IMR-90 (cell line): ENCODE measurements at regions not wholly inside any gene's neighbourhood (a gene's known extent, or its start where the extent isn't known, plus 50 kb on each side); places are given as distances from the start of the nearest gene placed in this dataset.

Experiments
- ATAC-seq: fragments of 200-7000 bp; cut with Tn5 transposase; 2 replicates; pipeline ENCODE4 v1.9.1; 2020; ENCODE audit warnings: low read depth, mild to moderate bottlenecking, moderate library complexity
- BruUV-seq: library from RNA; stranded (reverse); fragments of 400-500 nt; replicated peaks from 2 replicates; lab custom pipeline; 2021; lab: Mats Ljungman, UMichigan
- CTCF ChIA-PET: fragments of 300-600 bp; formaldehyde crosslinking; extraction: SDS; loops from one replicate; lab custom pipeline; 2021; ENCODE audit warnings: antibody characterized with exemption; lab: Yijun Ruan, JAX
- POLR2A ChIA-PET: fragments of 300-600 bp; sonication (Branson Sonifier 250); formaldehyde crosslinking; loops from one replicate; lab custom pipeline; 2022; ENCODE audit warnings: antibody characterized with exemption; ENCODE audit not compliant: unreplicated experiment; lab: Charles Lee
- DNase-seq: peaks from one replicate; pipeline ENCODE4 v3.0.0; 2013
- H2AFZ ChIP-seq: replicated peaks from 2 replicates; pipeline ENCODE3; 2013; ENCODE audit warnings: low read length, mild to moderate bottlenecking; ENCODE audit not compliant: poor library complexity
- H2AK5ac ChIP-seq: 2 replicates; pipeline ENCODE4 v1.6.1; 2013; ENCODE audit warnings: low read depth, low read length, inconsistent platforms
- H2AK9ac ChIP-seq: replicated peaks from 2 replicates; pipeline ENCODE3; 2013; ENCODE audit warnings: mild to moderate bottlenecking, low read depth, low read length, moderate library complexity; ENCODE audit not compliant: poor library complexity
- H2BK120ac ChIP-seq: 2 replicates; pipeline ENCODE4 v1.6.1; 2013; ENCODE audit warnings: low read depth, low read length, inconsistent platforms
- H2BK15ac ChIP-seq: 3 replicates; pipeline ENCODE4 v1.6.1; 2013; ENCODE audit warnings: low read depth, low read length, inconsistent platforms
- H2BK20ac ChIP-seq: 2 replicates; pipeline ENCODE4 v1.6.1; 2013; ENCODE audit warnings: low read depth, mild to moderate bottlenecking, inconsistent platforms, low read length, moderate library complexity
- H2BK5ac ChIP-seq: 2 replicates; pipeline ENCODE4 v1.6.1; 2013; ENCODE audit warnings: mild to moderate bottlenecking, low read depth, low read length, inconsistent platforms; ENCODE audit not compliant: poor library complexity, severe bottlenecking
- H3K14ac ChIP-seq: replicated peaks from 2 replicates; pipeline ENCODE4 v1.6.1; 2013; ENCODE audit warnings: low read depth, low read length, inconsistent platforms
- H3K18ac ChIP-seq: 2 replicates; pipeline ENCODE4 v1.6.1; 2013; ENCODE audit warnings: low read depth, low read length, control low read depth
- H3K23ac ChIP-seq: 2 replicates; pipeline ENCODE4 v1.6.1; 2013; ENCODE audit warnings: low read depth, low read length, inconsistent platforms
- H3K27ac ChIP-seq: 2 replicates; pipeline ENCODE4 v1.5.1; 2013; ENCODE audit warnings: mild to moderate bottlenecking, control low read depth, low read length; ENCODE audit not compliant: insufficient read depth
- H3K27me3 ChIP-seq: 2 replicates; pipeline ENCODE4 v1.6.1; 2013; ENCODE audit warnings: low read length; ENCODE audit not compliant: control insufficient read depth, insufficient read depth
- H3K36me3 ChIP-seq: 2 replicates; pipeline ENCODE4 v1.6.1; 2013; ENCODE audit warnings: low read length, mixed read lengths; ENCODE audit not compliant: control insufficient read depth, insufficient read depth
- H3K4ac ChIP-seq: 2 replicates; pipeline ENCODE4 v1.6.1; 2013; ENCODE audit warnings: low read depth, low read length, inconsistent platforms
- H3K4me1 ChIP-seq: 2 replicates; pipeline ENCODE4 v1.6.1; 2013; ENCODE audit warnings: low read length, mixed read lengths; ENCODE audit not compliant: control insufficient read depth, insufficient read depth
- H3K4me2 ChIP-seq: 2 replicates; pipeline ENCODE4 v1.6.1; 2013; ENCODE audit warnings: low read depth, mild to moderate bottlenecking, control low read depth, low read length, moderate library complexity
- H3K4me3 ChIP-seq: 2 replicates; pipeline ENCODE4 v1.5.1; 2013; ENCODE audit warnings: low read depth, mild to moderate bottlenecking, control low read depth, low read length, moderate library complexity; ENCODE audit not compliant: insufficient read depth
- H3K56ac ChIP-seq: 2 replicates; pipeline ENCODE4 v1.6.1; 2013; ENCODE audit warnings: low read length, inconsistent platforms; ENCODE audit not compliant: insufficient read depth; ENCODE audit errors: extremely low read depth
- H3K79me1 ChIP-seq, 2 experiments: 2 replicates each; pipeline ENCODE4 v1.6.1; 2013; ENCODE audit warnings: low read length in 2 of 2, inconsistent platforms in 1 of 2, low read depth in 1 of 2
- H3K9ac ChIP-seq: 2 replicates; pipeline ENCODE4 v1.6.1; 2013; ENCODE audit warnings: low read depth, low read length, control low read depth
- H3K9me1 ChIP-seq: 2 replicates; pipeline ENCODE4 v1.6.1; 2013; ENCODE audit warnings: low read length, inconsistent platforms; ENCODE audit not compliant: insufficient read depth
- H3K9me3 ChIP-seq: 2 replicates; pipeline ENCODE4 v1.6.1; 2013; ENCODE audit warnings: low read length; ENCODE audit not compliant: control insufficient read depth, insufficient read depth
- H4K20me1 ChIP-seq: 2 replicates; pipeline ENCODE4 v1.6.1; 2013; ENCODE audit warnings: low read length, inconsistent platforms; ENCODE audit not compliant: insufficient read depth
- H4K5ac ChIP-seq: 2 replicates; pipeline ENCODE4 v1.6.1; 2013; ENCODE audit warnings: mild to moderate bottlenecking, low read depth, low read length, control low read depth
- H4K8ac ChIP-seq, 2 experiments: 2 replicates each; pipeline ENCODE4 v1.6.1; 2013; ENCODE audit warnings: low read depth in 2 of 2, low read length in 2 of 2, control low read depth in 1 of 2, inconsistent platforms in 1 of 2
- H4K91ac ChIP-seq: 2 replicates; pipeline ENCODE4 v1.6.1; 2013; ENCODE audit warnings: low read depth, low read length, inconsistent platforms; ENCODE audit not compliant: insufficient read depth
- BHLHE40 ChIP-seq: fragments of 150-350 bp; IDR thresholded peaks from 2 replicates; pipeline ENCODE4 v1.6.1; 2016; ENCODE audit warnings: mild to moderate bottlenecking, low read depth, low read length
- CEBPB ChIP-seq: IDR thresholded peaks from 2 replicates; pipeline ENCODE4 v1.6.1; 2012; ENCODE audit warnings: low read depth, low read length, improper control_type of control experiment
- CHD1 ChIP-seq: IDR thresholded peaks from 2 replicates; pipeline ENCODE4 v1.6.1; 2012; ENCODE audit warnings: low read depth, low read length, improper control_type of control experiment
- MXI1 ChIP-seq: IDR thresholded peaks from 2 replicates; pipeline ENCODE4 v1.6.1; 2012; ENCODE audit warnings: low read depth, mild to moderate bottlenecking, low read length, moderate library complexity, borderline replicate concordance
- NFE2L2 ChIP-seq: fragments of 150-350 bp; IDR thresholded peaks from 2 replicates; pipeline ENCODE4 v1.6.1; 2016; ENCODE audit warnings: low read depth, mild to moderate bottlenecking, low read length
- POLR2A ChIP-seq: IDR thresholded peaks from 2 replicates; pipeline ENCODE4 v1.6.1; 2012; ENCODE audit warnings: mild to moderate bottlenecking, low read depth, low read length
- RAD21 ChIP-seq: IDR thresholded peaks from 2 replicates; pipeline ENCODE4 v1.6.1; 2012; ENCODE audit warnings: low read length, improper control_type of control experiment
- SMC3 ChIP-seq: fragments of 150-350 bp; IDR thresholded peaks from 2 replicates; pipeline ENCODE4 v1.6.1; 2016; ENCODE audit warnings: low read depth, mild to moderate bottlenecking, antibody characterized with exemption, low read length, moderate library complexity
- WGBS, 2 experiments: methylation state at CpG; one replicate each; pipeline versions ENCODE4 v1.1.5 to v1.1.7; 2013; ENCODE audit warnings: missing lambda C conversion rate in 2 of 2; ENCODE audit not compliant: insufficient read length in 1 of 2; ENCODE audit errors: extremely low coverage in 2 of 2; 5-methylcytosine and 5-hydroxymethylcytosine counted together
- dilution Hi-C: fragments of 300-500 bp; cut with HindIII; formaldehyde crosslinking; loops from one replicate; pipeline ENCODE4 v1.14.3; 2018; ENCODE audit warnings: low sequenced_read_pairs; ENCODE audit not compliant: unreplicated experiment
- in situ Hi-C: fragments of 300-500 bp; cut with MboI; formaldehyde crosslinking; loops from 3 replicates; pipeline ENCODE4 v1.14.3; 2019; ENCODE audit warnings: low sequenced_read_pairs, inconsistent platforms, mixed read lengths
- intact Hi-C: fragments of 100-400 bp; cut with micrococcal nuclease; formaldehyde crosslinking; loops from 2 replicates; pipeline ENCODE4 v1.10.0; 2022

- no peaks in the 10 kb centered on the region for H3K79me1 ChIP-seq
- H2AK9ac ChIP-seq = no peak overlapping the region
- H3K4me1 ChIP-seq = no peaks in the 10 kb centered on the region
- no peak overlapping the region for H2BK120ac ChIP-seq
- DNase-seq = no peak
- H3K9ac ChIP-seq = no peak overlapping the region
- POLR2A ChIA-PET = no interaction called here
- no peak overlapping the region for H2BK15ac ChIP-seq
- H4K5ac ChIP-seq = no peak overlapping the region
- peaks cover 37% of the 10 kb centered on the region; the same call in 1 of the 2 replicates for H3K27me3 ChIP-seq
- H3K9me1 ChIP-seq = no peaks in the 10 kb centered on the region
- no peak overlapping the region for H3K14ac ChIP-seq
- H3K56ac ChIP-seq = no peak overlapping the region
- no peak for TF ChIP-seq CHD1
- no peak for TF ChIP-seq MXI1
- TF ChIP-seq SMC3 = no peak
- TF ChIP-seq NFE2L2 = no peak
- TF ChIP-seq BHLHE40 = no peak
- no peak for TF ChIP-seq RAD21
- no peak for TF ChIP-seq CEBPB
- TF ChIP-seq POLR2A = no peak
- no peaks in the 10 kb centered on the region for H4K20me1 ChIP-seq
- intact Hi-C loops (no loop called here), dilution Hi-C loops (no loop called here), in situ Hi-C loops (no loop called here)
- H2AK5ac ChIP-seq = no peak overlapping the region
- WGBS, 2 experiments = no CpG with 5 or more reads among the region's 3 CpGs
- H3K27ac ChIP-seq = no peak overlapping the region
- CTCF ChIA-PET = interaction anchor here (0.6 kb wide), 1 partner anchor 43 kb away, joined by 3 read pairs; no protein-coding TSS in a partner anchor
- H2BK20ac ChIP-seq = no peak overlapping the region
- no peak overlapping the region for H2BK5ac ChIP-seq
- ATAC-seq = no peak
- H3K4ac ChIP-seq = no peak overlapping the region
- H3K18ac ChIP-seq = no peak overlapping the region
- H3K23ac ChIP-seq = no peak overlapping the region
- H3K9me3 ChIP-seq = no peaks in the 10 kb centered on the region
- no peak overlapping the region for H3K4me3 ChIP-seq
- H3K36me3 ChIP-seq = no peaks in the 10 kb centered on the region
- no TSS peak for BruUV-seq
- no peak overlapping the region for H4K8ac ChIP-seq
- no peak overlapping the region for H4K91ac ChIP-seq
- H2AFZ ChIP-seq = no peak overlapping the region
- H3K4me2 ChIP-seq = no peak overlapping the region
Measured at GRCh38 chr15:77803487-77803886, 170.8 kb upstream of the LINGO1 start.
